Stimulated activated CD4-positive, alpha-beta T cell treated with anti-CD3 and anti-CD28 coated beads, Interleukin-2, amount 100 ng/mL, for 48 hours (primary cell): ENCODE measurements at regions not wholly inside any gene's neighbourhood (a gene's known extent, or its start where the extent isn't known, plus 50 kb on each side); places are given as distances from the start of the nearest gene placed in this dataset.
"Not testable (repeated sequence)": the region's sequence is repeated elsewhere in the genome, so short reads cannot be mapped to it uniquely, and the experiment has no call there.

ENCODE experiments used
- DNase-seq, 2 donors: peaks; one replicate each; pipeline ENCODE4 v3.0.0-alpha.2; 2020

DNA sequence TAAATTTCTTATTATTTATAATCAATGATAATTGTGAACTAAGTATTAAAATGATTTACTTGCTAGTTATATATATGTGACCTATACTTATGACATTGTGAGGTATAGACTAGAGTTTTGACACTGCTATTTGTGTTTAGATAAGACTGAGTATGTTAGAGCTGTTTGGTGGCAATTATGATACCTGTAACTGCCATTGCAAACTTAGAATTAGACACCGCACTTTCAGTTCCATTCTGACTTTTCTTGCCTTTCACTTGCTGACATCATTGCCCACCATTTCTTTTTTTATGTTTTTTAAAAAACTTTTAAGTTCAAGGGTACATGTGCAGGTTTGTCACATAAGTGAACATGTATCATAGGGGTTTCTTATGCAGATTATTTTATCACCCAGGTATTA lies 214.5 kb downstream of the MBL2 start:
- no peak for DNase-seq

DNA sequence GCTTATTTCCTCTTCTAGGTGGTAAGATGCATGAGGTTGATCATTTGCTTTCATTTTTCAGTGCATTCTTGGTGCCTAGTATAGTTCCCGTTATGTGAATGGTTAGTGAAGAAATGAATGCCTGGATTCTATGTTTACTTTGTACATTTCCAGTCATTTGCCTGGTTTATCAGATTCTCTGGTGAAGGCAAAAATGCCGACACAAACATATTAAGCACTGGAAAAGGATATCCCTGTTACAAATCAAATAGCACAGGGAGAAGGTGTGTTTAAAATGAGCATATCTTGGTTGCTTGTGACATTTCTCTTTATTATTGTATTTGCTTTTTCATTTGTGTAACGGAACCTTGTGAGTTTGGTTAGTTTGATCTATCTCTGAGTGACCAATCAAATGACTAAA lies 211.3 kb downstream of the MBL2 start:
- DNase-seq, result no peak

GRCh38 chr10:52563360-52563759 lies 209.2 kb downstream of the MBL2 start:
- DNase-seq, result no peak

- DNase-seq, result no peak
Observed at GRCh38 chr10:52566471-52567246, 205.9 kb downstream of the MBL2 start.

DNA sequence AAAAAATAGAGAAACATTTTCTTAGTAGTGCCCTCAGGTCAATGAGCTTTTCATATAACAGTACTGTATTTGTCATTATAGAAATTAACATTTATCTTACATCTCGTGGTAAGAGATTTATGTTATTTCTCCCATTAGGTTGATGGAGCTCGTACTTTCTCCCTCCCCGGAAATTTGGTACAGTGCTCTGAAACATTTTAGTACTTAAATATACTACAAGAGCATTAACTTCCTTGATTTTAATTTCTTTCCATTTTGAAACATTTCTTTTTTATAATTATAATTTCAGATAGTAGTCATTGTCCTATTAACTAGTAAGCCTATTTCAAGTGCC lies 205.4 kb downstream of the MBL2 start:
- no peak for DNase-seq

- DNase-seq, result no peak
Observed at GRCh38 chr10:52568309-52568708, 204.3 kb downstream of the MBL2 start.

DNA sequence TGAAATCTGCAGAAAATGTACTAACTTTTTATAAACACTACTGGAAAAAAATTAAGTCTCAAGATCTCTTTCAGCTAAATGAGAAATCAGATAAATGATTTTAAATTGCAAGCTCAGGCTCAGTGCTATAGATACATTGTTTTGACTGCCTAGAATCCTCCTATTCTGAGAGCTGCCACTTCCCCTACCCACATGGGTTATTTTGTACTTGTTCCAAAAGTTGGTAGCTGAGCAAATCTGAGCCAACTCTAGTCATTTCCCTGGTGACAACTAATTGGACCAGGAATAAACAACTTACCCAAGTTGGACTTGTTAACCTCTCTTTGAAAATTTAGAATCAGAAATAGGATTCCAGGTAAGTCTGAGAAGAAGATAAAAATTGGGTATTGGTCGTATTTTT lies 202.1 kb downstream of the MBL2 start:
- DNase-seq, result no peak

- no peak for DNase-seq
Observed at GRCh38 chr10:52571018-52571417, 201.6 kb downstream of the MBL2 start.

- DNase-seq, result no peak
Observed at GRCh38 chr10:52571516-52572182, 200.9 kb downstream of the MBL2 start.

DNA sequence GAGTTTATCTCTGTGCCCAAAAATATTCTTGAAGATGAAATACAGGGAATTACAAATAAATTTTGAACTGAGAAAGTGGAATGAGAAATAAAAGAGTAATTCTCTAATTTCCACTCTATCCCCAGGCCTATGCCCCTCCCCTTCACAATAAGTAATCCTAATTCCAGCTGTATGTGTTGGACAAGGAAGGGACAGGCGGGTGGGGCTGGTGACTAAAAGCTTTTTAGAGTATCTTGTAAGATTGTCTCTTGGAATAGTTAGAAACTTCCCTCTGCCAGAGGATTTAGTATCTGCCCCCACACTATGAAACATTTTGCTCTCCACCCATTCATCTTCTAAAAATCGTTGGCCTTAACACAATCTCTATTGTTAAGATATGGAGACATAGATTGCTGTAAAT lies 199.2 kb downstream of the MBL2 start:
- DNase-seq, result no peak

DNA sequence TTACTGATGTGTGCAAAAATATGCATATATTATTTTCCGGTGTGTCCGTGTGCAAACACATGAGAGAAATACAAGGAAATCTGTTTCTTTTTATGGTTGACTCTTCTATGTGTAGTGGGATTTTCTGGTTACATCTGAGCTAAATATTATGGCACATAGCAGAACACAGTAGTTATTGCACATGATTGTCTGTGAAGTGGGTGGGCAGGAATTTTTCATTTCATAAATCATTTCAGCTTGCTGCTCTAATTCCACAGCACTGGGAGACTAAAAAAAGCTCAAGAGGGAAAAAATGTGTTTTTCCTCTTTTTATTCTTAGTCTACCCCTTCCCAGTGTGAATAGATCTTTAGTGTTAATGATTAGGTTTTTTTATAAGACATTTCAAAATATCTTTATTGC lies 197.9 kb downstream of the MBL2 start:
- no peak for DNase-seq

GRCh38 chr10:52577047-52577446 lies 195.5 kb downstream of the MBL2 start:
- DNase-seq, result no peak

DNA sequence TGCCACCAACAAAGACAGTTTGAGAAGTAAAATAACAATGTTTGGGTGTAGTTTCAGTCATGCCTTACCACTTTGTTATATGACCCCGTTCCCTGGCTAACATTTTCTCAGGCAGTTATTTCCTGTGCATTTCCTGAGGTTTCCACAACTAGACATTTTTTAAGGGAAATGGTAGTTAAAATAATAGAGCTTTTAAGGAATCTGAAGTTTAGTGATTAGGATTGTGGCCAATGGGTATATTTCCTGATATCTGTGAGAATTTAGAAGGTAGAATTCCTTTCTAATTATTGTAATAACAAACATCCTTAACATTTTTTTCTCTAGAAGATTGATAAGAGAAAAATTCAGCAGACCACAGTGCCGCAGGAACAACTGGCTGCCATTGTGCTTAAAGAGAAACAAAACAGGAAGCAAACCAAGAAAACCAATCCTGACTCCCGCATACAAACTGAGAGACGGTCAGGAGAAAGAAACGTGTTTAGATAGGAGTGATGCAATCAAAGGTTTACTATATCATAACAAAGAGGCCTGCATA lies 193.6 kb downstream of the MBL2 start:
- no peak for DNase-seq

- not testable (repeated sequence) for DNase-seq
Observed at GRCh38 chr10:52581636-52582035, 190.9 kb downstream of the MBL2 start.

- DNase-seq, result no peak
Observed at GRCh38 chr10:52583336-52583735, 189.2 kb downstream of the MBL2 start.

DNA sequence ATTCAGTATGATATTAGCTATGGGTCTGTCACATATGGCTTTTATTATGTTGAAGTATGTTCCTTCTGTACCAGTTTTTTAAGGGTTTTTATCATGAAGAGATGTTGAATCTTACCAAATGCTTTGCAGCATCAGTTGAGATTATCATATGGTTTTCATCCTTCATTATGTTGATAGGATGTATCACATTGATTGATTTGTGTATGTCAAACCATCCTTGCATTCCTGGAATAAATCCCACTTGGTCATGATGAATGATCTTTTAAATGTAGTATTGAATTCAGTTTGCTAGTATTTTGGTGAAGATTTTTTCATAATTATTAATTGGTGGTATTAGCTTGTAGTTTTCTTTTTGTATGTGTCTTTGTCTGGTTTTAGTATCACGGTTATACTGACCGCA lies 185.9 kb downstream of the MBL2 start:
- DNase-seq, result no peak

GRCh38 chr10:52597189-52597863 lies 175.3 kb downstream of the MBL2 start:
- DNase-seq, result no peak

DNA sequence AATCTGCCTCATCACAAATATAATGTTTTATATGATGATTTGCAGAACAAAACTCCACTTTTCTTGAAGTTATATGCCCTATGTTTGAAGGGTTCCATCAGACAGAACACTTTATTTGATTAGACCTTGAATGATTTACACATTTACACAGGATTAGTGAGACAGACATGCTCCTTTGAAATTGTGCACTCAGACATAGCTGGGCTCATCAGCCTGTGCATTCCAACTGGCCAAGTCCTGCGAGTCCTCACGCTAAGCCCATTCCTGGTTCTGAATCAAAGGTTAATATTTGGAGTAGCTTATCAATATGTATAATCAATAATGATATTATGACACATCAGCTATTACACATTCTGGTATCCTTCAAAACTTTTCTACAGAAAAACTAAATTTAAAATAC lies 173.6 kb downstream of the MBL2 start:
- no peak for DNase-seq

- no peak for DNase-seq
Observed at GRCh38 chr10:52599551-52600200, 172.9 kb downstream of the MBL2 start.

GRCh38 chr10:52604131-52604530 lies 168.5 kb downstream of the MBL2 start:
- DNase-seq, result not testable (repeated sequence)

- no peak for DNase-seq
Observed at GRCh38 chr10:52609071-52609470, 163.5 kb downstream of the MBL2 start.

GRCh38 chr10:52609626-52610240 lies 162.9 kb downstream of the MBL2 start:
- no peak for DNase-seq

DNA sequence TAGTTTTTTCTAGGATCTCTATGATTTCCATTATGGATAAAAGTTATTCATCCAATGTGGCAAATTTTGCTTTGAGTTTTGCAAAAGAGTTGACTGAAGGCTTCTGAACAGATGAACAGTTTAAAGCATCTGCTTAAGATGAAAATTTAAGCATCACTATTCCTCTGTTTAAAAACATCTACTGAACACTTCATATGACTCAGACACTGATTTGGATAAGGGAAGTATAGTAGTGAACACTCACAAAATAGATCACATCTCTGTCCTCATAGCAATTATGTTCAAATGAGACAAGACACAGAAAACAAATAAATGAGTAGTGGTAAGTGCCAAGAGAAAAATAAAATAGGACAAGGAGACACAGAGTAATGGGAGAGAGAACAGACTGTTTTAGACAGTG lies 157.3 kb downstream of the MBL2 start:
- DNase-seq, result no peak
